ENCODE measurements at regions not wholly inside any gene's neighbourhood (a gene's known extent, or its start where the extent isn't known, plus 50 kb on each side); places are given as distances from the start of the nearest gene placed in this dataset.

DNA sequence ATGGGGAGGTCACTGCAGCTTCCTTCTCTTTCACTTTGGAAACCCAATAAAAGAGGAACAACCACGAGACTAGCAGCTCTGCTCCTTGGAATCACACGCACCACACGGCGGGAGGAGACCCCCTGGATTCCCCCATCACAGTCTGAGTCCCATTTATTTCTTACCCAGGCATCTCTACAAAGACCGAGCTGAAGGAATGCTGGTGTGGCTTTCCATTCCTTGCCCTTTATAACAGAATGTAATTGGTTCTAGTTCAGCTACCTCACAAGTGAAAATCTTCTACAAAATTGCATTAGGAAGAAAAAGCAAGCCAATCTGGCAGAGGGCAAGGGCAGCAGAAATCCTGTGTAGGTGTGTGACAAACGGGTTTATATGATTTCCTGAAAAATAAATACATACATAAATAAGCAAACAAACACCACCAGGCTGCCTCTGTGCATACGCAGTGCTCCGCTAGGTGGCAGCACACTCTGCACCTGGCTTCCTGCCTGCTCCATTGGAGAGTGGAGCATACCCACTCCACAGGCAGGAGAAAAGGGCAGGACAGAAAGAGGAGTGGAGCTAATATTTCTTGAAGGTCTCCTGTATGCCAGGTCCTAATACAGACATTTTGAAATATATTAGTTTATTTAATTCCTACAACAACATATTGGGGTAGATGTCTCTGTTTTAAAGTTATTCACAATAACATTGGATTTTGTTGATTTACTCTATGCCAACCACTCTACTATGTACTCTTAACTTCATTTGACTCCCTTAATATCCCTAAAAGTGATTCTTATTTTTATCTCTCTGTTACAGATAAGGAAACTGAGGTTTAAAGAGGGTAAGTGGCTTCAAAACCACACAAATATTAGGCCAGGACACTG lies 673.1 kb downstream of the KCNA4 start:
- no peak overlapping the region for H2AFZ ChIP-seq (ENCODE audit: low read depth, low read length)
- no peaks in the 10 kb centered on the region for H3K27me3 ChIP-seq (ENCODE audit: control insufficient read depth in 2 of 2, insufficient read depth in 2 of 2, low read length in 2 of 2)
- H3K9me1 ChIP-seq (replicated peaks; ENCODE audit: control insufficient read depth, extremely low read depth, insufficient read depth, low read length), result no peaks in the 10 kb centered on the region
- peak overlapping the region; percentile 50 for H3K4me2 ChIP-seq (ENCODE audit: insufficient read depth, low read length)
- no peak overlapping the region for H3K4me3 ChIP-seq (replicated peaks in 1 of 3; ENCODE audit: insufficient read depth in 1 of 3, low read depth in 1 of 3, low read length in 3 of 3)
- FAIRE-seq (peak; percentile 69), DNase-seq (ENCODE audit: low read depth, low spot score) (peak; percentile 58)
- no peaks in the 10 kb centered on the region for H3K79me2 ChIP-seq (ENCODE audit: control insufficient read depth, insufficient read depth, low read length)
- ChIA-PET POLR2A (no interaction called here), CTCF (interaction anchor here (0.6 to 1.7 kb wide), 30 partner anchors 9 to 1648 kb away, joined by 3 to 20 read pairs (median 4); partner anchors contain the start of gene BDNF)
- no peaks in the 10 kb centered on the region for H3K4me1 ChIP-seq (ENCODE audit: control insufficient read depth, extremely low read depth, insufficient read depth, low read length)
- no TSS peak for BruUV-seq (replicated peaks)
- H3K9me3 ChIP-seq (replicated peaks; ENCODE audit: control insufficient read depth, insufficient read depth, low read length), result no peaks in the 10 kb centered on the region
- H4K20me1 ChIP-seq (replicated peaks; ENCODE audit: control insufficient read depth, extremely low read depth, insufficient read depth, low read length), result no peaks in the 10 kb centered on the region
- no peak overlapping the region for H3K9ac ChIP-seq (replicated peaks; ENCODE audit: extremely low read depth, insufficient read depth, low read length)
- TF ChIP-seq FOS (IDR thresholded peaks at IDR 0.05; ENCODE audit: borderline replicate concordance, insufficient read depth, low read length), result no peak
- TF ChIP-seq, protein P1, sequence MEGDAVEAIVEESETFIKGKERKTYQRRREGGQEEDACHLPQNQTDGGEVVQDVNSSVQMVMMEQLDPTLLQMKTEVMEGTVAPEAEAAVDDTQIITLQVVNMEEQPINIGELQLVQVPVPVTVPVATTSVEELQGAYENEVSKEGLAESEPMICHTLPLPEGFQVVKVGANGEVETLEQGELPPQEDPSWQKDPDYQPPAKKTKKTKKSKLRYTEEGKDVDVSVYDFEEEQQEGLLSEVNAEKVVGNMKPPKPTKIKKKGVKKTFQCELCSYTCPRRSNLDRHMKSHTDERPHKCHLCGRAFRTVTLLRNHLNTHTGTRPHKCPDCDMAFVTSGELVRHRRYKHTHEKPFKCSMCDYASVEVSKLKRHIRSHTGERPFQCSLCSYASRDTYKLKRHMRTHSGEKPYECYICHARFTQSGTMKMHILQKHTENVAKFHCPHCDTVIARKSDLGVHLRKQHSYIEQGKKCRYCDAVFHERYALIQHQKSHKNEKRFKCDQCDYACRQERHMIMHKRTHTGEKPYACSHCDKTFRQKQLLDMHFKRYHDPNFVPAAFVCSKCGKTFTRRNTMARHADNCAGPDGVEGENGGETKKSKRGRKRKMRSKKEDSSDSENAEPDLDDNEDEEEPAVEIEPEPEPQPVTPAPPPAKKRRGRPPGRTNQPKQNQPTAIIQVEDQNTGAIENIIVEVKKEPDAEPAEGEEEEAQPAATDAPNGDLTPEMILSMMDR (IDR thresholded peaks at IDR 0.05; ENCODE audit: extremely low read depth in 1 of 2, insufficient read depth in 1 of 2, low read depth in 1 of 2, low read length in 2 of 2), result peak; percentile 88 to 94
- no peak for TF ChIP-seq MYC (IDR thresholded peaks at IDR 0.05; ENCODE audit: low read depth, low read length)
- intact Hi-C loops (cut with micrococcal nuclease) (loop anchor here (1.0 to 10.0 kb wide), 2 partner anchors 800 to 981 kb away; partner anchors contain the start of gene ARL14EP), dilution Hi-C loops (cut with MboI; ENCODE audit: extremely low pct_ligation_motif_present, low sequenced_read_pairs) (no loop called here)
- no peak overlapping the region for H3K27ac ChIP-seq (ENCODE audit: insufficient read depth, low read depth, low read length)
- H3K36me3 ChIP-seq (ENCODE audit: control insufficient read depth in 2 of 2, extremely low read depth in 1 of 2, insufficient read depth in 2 of 2, low read length in 2 of 2), result no peaks in the 10 kb centered on the region
